ENCODE measurements at regions not wholly inside any gene's neighbourhood (a gene's known extent, or its start where the extent isn't known, plus 50 kb on each side); places are given as distances from the start of the nearest gene placed in this dataset.

DNA sequence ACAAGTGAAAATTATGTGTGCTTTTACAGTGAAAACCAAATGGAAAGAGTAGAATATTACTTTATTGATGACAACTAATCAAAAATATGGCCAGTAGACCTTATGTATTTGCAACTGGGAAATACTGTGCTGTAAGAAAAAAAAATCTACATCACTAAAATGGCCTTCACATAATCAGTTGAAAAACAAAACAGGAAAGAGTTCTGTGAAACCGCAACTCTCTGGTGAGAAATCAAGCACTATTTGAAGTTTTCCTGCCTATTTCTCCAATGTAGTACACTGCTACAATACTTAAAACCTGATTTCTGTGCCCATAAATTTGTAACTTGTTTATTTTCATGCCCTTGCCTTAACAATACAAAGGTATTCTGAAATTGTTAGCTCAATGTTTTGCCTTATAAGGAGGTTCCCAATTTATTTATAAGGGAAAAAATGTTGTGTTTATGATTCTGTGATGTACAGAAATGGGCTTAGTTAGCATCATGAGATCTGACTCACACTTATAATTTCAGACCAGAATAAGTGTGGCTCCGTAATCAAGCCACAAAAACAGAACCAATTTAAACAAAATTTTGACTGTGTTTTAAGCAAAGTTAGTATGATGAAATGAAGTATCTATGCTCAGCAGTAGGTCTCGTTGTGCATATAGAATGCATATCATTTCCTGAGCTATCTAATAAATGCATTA lies 147.1 kb downstream of the FAT4 start:
- TF ChIP-seq, protein P1, sequence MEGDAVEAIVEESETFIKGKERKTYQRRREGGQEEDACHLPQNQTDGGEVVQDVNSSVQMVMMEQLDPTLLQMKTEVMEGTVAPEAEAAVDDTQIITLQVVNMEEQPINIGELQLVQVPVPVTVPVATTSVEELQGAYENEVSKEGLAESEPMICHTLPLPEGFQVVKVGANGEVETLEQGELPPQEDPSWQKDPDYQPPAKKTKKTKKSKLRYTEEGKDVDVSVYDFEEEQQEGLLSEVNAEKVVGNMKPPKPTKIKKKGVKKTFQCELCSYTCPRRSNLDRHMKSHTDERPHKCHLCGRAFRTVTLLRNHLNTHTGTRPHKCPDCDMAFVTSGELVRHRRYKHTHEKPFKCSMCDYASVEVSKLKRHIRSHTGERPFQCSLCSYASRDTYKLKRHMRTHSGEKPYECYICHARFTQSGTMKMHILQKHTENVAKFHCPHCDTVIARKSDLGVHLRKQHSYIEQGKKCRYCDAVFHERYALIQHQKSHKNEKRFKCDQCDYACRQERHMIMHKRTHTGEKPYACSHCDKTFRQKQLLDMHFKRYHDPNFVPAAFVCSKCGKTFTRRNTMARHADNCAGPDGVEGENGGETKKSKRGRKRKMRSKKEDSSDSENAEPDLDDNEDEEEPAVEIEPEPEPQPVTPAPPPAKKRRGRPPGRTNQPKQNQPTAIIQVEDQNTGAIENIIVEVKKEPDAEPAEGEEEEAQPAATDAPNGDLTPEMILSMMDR (IDR thresholded peaks at IDR 0.05), result no peak
- no peak for TF ChIP-seq POLR2A (IDR thresholded peaks at IDR 0.05)
